DLD1 (cell line): ENCODE measurements at regions not wholly inside any gene's neighbourhood (a gene's known extent, or its start where the extent isn't known, plus 50 kb on each side); places are given as distances from the start of the nearest gene placed in this dataset.

Experiments
- in situ Hi-C: cut with HindIII; loops from 2 replicates; pipeline ENCODE4 v1.10.0; 2017; ENCODE audit warnings: low sequenced_read_pairs

GRCh38 chr10:131478377-131478989, 167.0 kb upstream of the TCERG1L start:
- in situ Hi-C loops = no loop called here

GRCh38 chr10:131480066-131480465, 168.5 kb upstream of the TCERG1L start:
- in situ Hi-C loops = no loop called here

- in situ Hi-C loops = no loop called here
Observed at GRCh38 chr10:131480861-131481260, 169.3 kb upstream of the TCERG1L start.

GRCh38 chr10:131485732-131486131, 174.2 kb upstream of the TCERG1L start:
- in situ Hi-C loops = no loop called here

DNA sequence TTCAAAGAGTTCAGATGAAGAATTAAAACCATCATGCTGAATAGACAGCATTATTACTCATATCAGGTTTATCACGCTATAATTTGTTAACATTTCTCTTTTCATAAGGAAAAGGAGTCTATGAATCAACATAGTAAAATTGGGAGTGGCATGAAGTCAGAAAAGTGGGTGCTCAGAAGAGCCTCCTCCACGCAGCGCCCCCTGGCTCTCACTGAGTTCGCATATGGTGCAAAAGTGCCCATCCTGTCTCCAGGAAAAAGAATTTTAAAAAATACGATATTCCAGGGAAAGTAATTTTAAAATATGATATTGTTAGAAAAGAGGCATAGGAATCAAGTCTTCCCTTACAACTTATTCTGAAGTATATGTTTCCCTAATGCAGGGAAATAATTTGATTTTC, 176.3 kb upstream of the TCERG1L start:
- in situ Hi-C loops = no loop called here

- in situ Hi-C loops = no loop called here
Observed at GRCh38 chr10:131490991-131491594, 179.6 kb upstream of the TCERG1L start.

DNA sequence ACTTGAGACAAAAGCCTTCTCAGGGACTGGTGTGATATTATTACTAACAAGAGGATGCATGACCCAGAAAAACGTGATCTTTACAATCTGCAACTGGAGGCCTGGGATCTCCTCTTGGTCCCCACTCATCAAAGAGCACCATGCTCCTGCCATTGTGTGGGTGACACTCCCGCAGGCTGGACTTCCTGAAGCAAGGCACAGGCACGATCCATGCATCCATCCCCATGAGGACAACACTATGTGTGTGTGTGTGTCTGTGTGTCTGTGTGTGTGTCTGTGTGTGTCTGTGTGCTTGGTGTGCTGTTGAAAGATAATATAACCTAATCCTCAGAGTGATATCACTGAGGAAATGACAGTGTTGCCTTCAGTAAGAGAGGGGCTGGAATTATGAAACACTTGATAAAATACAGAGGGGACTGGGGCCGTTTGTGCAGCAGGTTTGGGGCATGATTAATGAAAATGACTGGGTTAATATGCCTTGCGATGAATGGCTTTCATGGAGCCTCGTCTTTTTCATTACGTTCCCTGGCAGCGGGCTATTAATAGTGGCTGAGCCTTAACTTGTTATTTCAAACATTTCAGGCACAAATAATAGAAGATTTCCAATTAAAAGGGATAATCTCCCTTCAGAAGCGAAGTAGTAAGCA, 180.8 kb upstream of the TCERG1L start:
- in situ Hi-C loops = no loop called here

- in situ Hi-C loops = no loop called here
Observed at GRCh38 chr10:131493432-131493831, 181.9 kb upstream of the TCERG1L start.

GRCh38 chr10:131494451-131494850, 182.9 kb upstream of the TCERG1L start:
- in situ Hi-C loops = no loop called here

DNA sequence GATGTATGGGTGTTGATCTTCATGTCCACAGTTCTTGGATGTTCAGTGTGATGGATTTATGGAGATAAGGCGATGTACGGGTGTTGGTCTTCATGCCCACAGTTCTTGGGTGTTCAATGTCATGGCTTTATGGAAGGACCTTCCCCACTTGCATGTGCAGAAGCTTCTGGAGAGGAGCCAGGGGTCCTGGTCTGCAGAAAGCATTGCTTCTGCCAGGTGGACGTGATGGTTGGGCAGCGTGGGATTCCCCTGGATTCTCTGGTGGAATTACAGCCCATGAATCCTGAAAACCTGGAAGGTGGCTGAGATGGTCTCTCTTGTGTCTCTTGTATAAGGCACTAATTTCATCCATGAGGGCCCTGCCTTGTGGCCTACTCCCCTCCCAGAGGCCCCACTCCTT, 183.7 kb upstream of the TCERG1L start:
- in situ Hi-C loops = no loop called here

- in situ Hi-C loops = no loop called here
Observed at GRCh38 chr10:131495892-131496291, 184.4 kb upstream of the TCERG1L start.

DNA sequence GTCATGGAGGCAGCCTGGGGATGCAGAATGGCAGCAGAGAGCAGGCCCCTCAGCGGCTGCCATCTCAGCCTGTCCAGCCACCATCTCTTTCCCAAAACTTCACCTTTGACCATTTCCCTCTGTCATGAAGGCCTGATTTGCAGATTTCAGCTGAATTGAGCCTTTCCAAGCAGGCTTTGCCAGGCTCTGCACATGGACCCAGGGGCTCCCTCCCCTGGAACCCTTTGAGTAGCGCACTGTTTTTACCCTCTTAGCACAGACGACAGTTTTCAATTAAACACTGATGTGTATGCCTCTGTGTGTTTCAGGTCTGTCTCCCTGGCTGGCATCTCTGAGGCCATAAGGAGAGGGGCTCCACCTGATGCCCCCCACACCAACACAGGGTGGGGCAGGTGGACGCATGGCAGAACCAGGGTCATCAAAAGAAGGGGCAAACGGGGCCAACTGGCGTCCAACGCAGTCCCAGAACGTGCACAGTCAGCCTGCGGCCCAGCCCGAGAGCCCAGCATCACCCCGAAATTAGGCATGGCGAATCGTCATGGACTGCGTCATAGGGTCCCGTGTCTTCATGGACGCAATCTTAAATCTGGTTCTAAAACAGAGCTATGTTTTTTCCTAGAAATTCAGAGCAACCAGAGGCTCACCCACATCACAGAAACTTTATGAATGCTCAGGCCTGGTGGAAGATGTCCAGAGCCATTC, 185.0 kb upstream of the TCERG1L start:
- in situ Hi-C loops = no loop called here

DNA sequence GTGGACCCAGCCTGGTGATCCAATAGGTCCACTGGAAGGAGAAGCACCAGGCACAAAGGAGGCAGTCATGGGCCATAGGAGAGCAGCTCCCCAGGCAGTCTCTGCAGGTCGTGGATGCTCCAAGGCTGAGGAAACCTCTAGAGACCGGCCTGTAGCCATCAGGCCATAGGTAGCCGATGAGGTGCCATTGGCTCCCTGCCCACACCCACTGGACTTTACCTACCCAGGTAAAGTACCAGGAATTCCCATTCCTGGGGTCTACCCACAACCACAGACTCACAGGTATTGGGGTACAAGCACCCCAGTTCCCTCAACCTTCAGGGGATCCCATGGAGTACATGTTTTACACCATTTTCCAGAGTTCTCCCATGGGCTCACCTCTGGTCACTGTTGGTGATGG, 188.0 kb upstream of the TCERG1L start:
- in situ Hi-C loops = no loop called here

- in situ Hi-C loops = no loop called here
Observed at GRCh38 chr10:131500181-131500580, 188.7 kb upstream of the TCERG1L start.

GRCh38 chr10:131500892-131501291, 189.4 kb upstream of the TCERG1L start:
- in situ Hi-C loops = no loop called here

DNA sequence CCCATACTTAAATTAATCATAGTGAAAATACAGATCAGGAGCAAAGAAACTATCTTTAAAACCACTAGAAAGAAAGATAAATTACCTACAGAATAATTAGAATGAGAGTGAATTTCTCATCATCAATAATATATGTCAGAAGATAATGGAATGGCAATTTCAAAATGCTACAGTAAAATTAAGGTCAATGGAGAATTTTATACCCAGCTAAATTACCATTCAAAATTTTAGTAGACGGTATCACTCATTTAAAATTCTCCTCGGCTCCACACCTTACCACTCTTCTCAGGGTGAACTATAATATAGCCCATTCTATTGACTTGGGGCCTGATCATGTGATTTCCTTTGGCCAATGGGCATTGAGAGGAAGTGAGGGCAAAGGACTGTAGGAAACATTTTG, 192.5 kb upstream of the TCERG1L start:
- in situ Hi-C loops = no loop called here

- in situ Hi-C loops = no loop called here
Observed at GRCh38 chr10:131511391-131511790, 199.9 kb upstream of the TCERG1L start.

GRCh38 chr10:131512852-131513251, 201.3 kb upstream of the TCERG1L start:
- in situ Hi-C loops = no loop called here

GRCh38 chr10:131513445-131513844, 201.9 kb upstream of the TCERG1L start:
- in situ Hi-C loops = no loop called here

DNA sequence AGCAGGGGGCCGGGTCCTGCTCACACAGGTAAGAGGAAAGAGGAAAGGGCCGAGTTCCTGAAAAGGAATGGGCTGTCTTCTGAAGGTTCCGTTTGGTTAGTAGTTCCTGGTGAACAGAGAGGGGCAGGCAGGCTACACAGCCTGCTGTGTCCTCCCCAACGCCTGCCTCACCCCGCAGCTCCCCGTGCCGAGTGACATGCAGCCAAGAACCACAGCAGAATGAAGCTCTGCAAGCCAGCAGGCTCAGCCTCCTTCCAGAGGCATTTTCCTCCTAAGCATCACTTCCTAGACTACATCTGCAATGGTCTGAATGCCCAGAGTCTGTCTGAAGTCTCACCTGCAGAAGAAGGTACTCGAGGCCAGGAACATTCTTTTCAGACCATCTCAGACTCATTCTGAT, 202.4 kb upstream of the TCERG1L start:
- in situ Hi-C loops = no loop called here

- in situ Hi-C loops = no loop called here
Observed at GRCh38 chr10:131514454-131514853, 202.9 kb upstream of the TCERG1L start.

DNA sequence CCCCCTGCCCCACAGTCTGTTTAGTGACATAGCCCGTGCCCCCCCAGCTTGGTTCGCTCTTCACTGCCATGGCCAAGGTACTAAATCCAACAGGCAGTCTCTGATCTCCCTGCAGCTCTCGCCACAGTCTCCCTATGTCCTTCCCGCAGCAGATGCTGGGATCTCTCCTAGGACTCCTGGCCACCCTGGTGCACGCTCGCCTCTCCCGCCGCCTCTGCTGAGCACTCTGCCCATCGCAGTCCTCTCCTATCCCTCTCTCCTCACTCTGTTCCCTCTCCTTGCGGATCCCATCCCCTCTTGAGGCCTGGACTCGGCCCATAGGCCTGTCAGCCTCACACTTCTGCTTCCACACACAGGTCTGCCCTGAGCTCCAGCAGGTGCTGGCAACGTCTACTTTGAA, 204.8 kb upstream of the TCERG1L start:
- in situ Hi-C loops = no loop called here
